ENCODE measurements at regions not wholly inside any gene's neighbourhood (a gene's known extent, or its start where the extent isn't known, plus 50 kb on each side); places are given as distances from the start of the nearest gene placed in this dataset.

GRCh38 chr5:108650997-108651396, 96.7 kb upstream of the FER start:
- TF ChIP-seq CTCF (IDR thresholded peaks at IDR 0.05; ENCODE audit: low read depth, low read length, poor library complexity, severe bottlenecking), result no peak
- no peak for TF ChIP-seq EZH2phosphoT487 (IDR thresholded peaks at IDR 0.05; ENCODE audit: borderline replicate concordance, low read length)

Measured in DOHH2 (cell line).